B cell (primary cell): ENCODE measurements at regions not wholly inside any gene's neighbourhood (a gene's known extent, or its start where the extent isn't known, plus 50 kb on each side); places are given as distances from the start of the nearest gene placed in this dataset.

Source experiments
- EZH2 ChIP-seq: IDR thresholded peaks from 2 replicates; pipeline ENCODE4 v1.6.1; 2012; ENCODE audit warnings: borderline replicate concordance, low read depth, mild to moderate bottlenecking, moderate library complexity, low read length; ENCODE audit not compliant: insufficient read depth, poor library complexity, severe bottlenecking
- TF ChIP-seq, protein P1 (sequence below): fragments of 200-600 bp; IDR thresholded peaks from one replicate; pipeline ENCODE4 v1.8.0; 2022; ENCODE audit warnings: antibody characterized with exemption, mild to moderate bottlenecking

DNA sequence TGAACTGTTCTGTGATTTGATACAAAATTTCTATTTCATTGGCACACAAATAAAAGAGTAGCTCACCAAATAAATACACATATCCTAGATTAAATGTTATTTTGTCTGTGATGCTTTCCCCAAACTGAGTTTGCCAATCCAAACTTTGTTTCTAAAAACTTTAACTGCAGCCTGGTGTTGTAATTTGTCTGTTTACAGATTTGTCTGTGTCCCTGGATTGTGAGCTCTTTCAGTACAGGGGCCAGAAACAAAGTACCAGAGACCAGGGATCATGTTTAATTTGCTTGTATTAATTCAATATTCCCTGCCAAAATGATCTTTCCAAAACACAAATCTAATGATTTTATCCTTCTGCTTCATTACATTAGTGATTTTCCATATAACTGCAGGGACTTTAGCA is 1044.6 kb upstream of the GJE1 start:
- TF ChIP-seq, protein P1, sequence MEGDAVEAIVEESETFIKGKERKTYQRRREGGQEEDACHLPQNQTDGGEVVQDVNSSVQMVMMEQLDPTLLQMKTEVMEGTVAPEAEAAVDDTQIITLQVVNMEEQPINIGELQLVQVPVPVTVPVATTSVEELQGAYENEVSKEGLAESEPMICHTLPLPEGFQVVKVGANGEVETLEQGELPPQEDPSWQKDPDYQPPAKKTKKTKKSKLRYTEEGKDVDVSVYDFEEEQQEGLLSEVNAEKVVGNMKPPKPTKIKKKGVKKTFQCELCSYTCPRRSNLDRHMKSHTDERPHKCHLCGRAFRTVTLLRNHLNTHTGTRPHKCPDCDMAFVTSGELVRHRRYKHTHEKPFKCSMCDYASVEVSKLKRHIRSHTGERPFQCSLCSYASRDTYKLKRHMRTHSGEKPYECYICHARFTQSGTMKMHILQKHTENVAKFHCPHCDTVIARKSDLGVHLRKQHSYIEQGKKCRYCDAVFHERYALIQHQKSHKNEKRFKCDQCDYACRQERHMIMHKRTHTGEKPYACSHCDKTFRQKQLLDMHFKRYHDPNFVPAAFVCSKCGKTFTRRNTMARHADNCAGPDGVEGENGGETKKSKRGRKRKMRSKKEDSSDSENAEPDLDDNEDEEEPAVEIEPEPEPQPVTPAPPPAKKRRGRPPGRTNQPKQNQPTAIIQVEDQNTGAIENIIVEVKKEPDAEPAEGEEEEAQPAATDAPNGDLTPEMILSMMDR, result no peak
- TF ChIP-seq EZH2, result no peak
